NCI-H748 (cell line): ENCODE measurements at regions not wholly inside any gene's neighbourhood (a gene's known extent, or its start where the extent isn't known, plus 50 kb on each side); places are given as distances from the start of the nearest gene placed in this dataset.
"Not testable (repeated sequence)": the region's sequence is repeated elsewhere in the genome, so short reads cannot be mapped to it uniquely, and the experiment has no call there.

ENCODE experiments used
- DNase-seq: peaks from one replicate; lab custom pipeline; 2025; ENCODE audit not compliant: unreplicated experiment; lab: John Stamatoyannopoulos, UW

- DNase-seq: no peak
These were observed 131.1 kb downstream of the PXDC1 start for GRCh38 chr6:3620389-3620788.

- DNase-seq: no peak
These were observed 131.7 kb downstream of the PXDC1 start for GRCh38 chr6:3619800-3620199.

DNA sequence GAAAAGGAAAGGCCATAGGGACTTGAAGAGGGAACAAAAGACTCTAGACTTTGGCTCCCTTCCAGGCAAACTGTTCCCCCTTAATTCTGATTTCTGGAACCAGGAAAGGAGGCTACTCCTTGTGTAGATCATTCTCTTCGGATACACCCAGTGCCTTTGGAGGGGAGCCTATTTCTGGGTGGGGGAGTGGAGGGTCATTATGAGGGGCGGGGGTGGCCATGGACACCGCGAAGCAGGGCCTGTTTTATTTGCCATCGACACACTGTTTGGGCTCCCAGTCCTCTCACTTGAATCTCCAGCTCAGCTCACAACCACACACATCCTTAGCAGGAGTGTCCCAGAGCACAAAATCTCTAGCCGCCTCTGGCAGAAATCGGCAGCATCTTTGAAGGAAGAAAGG lies 132.3 kb downstream of the PXDC1 start:
- DNase-seq: no peak

DNA sequence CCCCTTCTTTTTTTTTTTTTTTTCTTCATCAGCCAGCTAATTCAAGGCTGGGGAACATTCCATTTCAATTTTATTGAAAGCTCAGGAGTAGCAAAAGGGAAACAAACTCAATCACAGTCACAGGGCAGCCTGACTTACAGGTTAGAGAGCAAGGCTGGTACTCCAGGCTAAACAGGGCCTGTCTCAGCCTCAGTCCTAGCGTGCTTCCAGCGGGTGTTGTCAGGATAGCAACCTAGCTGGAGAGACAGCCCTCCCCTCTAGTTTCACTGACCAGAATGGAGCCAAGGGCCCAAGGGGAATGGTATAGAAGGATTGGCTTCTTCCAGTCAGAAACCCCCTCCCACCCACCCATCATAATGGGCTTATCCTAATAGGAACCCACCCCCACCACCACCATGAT lies 132.9 kb downstream of the PXDC1 start:
- no peak for DNase-seq

DNA sequence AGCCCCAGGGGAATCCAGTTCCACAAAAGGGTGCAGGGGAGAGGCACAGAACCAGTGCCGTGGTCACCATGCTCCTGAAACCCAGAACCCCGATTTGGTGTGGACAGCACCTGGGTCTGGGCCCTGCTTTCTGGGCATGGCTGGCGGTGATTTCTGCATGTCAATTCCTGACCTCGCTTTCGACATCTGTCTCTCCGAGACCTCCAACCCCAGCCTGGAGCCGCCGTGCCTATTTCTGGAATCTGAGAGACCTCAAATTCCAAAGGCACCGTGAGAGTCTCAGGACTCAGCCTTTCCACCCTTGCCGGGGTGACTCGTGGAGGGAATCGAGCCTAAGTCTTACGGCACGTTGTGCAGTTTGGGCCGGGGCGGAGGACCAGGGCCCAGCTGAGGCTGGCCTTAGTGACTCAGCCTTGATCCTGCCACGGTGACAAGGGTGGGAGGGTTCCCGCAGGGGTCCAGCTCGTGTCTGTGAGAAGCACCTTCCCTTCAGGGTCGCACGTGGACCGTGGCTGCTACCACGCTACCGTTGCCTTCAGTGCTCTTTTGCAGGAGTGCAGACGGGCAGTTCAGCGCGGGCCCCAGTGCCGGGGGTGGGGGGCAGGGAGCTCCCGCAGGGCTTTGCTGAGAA lies 133.7 kb downstream of the PXDC1 start:
- no peak for DNase-seq

DNA sequence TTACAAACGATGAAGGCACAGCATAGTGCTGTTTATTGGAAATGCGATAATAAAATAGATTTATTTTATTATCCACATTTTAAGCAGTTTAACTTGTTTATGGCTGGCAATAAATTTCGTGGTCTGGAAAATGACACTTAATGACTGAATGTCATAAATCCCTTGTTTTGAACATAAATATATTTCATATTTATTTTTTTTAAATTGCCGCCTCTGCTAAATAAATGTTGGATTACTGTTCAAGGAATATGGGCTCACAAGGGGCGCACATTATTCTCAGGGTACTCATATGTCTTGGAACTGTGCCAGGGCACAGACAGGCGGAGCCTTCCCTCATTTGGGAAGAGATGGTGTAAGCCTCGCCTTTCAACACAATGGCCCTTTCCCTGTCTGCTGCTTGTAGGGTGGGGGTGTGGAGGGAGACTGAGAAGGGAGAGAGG lies 134.3 kb downstream of the PXDC1 start:
- peak; percentile 82 for DNase-seq

DNA sequence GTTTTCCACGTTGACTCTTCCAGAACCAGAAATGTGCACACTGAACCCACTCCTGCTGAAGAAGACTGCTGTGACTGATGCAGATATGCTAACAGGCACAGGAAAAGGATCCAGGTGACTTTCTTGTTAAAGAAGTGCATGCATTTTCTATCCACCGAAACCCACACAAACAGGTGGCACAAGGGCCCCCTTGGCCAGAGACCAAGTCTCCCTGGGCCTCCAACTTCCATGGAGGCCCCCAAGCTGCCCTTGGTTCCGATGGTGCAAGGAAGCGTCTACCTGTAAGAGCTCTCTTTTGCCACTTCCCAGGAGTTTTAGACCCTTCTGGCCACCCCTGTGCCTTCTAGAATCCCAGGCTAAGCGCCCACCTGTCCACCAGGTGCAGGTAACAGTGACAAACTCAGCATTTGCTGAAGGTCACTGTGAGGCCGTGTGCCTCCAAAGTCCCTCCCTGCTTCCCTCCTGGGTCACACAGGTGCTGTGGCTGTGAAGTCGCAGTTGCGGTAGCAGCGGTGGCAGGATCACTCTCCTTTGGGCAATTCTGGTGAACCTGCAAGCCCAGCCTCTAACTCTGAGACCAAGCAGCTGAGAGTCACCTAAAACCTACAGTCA lies 134.8 kb downstream of the PXDC1 start:
- peak; percentile 75 for DNase-seq

DNA sequence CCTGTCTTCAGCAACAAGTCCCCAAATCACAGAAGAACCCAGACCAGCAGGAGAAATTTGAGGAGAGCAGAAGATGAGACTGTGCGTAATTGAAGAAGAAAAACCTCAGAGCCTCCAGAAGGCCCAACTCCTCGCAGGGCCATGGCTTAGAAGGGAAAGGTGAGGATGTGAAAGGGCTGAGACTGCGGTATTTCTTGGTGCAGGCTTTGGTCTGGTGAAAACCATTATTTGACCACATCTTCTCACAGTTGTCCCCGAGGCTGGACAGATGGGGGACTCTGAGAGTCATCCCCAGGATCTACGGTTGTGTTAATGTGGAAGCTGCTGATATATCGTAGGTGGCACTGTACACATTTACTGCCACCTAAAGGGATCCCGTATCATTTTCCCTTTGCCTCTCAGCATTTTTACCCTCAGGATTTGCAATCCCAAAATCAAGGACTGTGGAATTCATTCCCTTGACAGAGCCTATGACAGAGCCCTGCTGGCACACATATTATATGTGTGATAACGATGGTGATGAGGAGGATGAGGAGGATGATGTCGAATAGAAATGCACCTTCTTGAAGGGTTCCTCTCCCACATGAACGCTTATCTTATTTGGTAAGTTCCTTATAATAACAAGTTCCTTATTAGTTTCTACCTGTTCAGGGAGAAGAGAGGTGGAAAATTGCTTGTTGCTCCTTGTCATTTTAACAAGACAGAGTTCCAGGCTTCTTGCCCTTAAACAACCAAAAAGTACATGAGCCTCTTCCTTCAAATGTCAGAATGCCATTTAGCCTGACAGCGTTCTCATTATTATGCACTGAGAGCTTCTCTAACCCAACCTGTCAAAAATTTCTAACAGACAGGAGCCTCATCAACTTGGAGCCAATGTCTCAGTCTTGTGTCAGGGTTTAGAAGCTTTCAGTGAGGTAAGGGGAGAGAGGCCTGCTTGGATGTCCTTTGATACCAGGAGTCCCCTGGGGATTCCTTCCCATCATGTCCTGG lies 135.8 kb downstream of the PXDC1 start:
- DNase-seq: no peak

DNA sequence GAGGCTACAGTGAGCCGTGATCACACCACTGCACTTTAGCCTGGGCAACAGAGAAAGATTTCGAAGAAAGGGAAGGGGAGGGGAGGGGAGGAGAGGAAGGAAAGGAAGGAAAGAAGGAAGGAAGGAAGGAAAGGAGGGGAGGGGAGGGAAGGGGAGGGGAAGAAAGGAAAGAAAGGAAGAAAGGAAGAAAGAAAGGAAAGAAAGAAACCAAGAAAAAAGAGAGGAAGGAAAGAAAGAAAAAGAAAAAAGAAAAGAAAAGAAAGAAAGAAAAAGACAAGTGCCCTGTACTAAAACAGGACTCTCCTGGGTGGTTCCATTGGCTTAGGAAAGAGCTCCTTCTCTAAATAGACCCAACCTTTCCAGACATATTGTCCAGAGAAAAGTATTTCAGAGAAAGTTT lies 136.6 kb downstream of the PXDC1 start:
- DNase-seq: no peak

- DNase-seq: not testable (repeated sequence)
These were observed 137.9 kb downstream of the PXDC1 start for GRCh38 chr6:3613565-3613964.

GRCh38 chr6:3612341-3613041 lies 139.0 kb downstream of the PXDC1 start:
- DNase-seq: peak; percentile 97

GRCh38 chr6:3610921-3611320 lies 140.6 kb downstream of the PXDC1 start:
- no peak for DNase-seq

DNA sequence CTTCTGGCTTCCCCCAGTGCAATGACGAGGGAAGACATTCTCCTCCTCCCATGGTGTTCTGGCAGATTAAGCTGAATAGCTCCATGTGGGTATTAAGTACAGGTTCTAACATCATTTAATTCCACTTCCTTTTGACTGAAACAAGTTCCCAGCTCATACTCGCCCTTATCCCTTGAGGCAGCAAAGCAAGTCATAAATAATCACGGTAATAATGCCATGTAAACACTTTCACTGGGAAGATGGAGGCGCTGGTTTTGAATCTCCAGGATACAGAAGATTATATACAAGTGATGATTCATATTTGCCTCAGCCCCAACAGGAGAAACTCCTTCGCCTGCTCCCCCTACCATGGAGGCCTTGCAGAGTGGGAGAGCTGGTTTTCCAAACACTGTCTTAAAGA lies 141.3 kb downstream of the PXDC1 start:
- peak; percentile 45 for DNase-seq

DNA sequence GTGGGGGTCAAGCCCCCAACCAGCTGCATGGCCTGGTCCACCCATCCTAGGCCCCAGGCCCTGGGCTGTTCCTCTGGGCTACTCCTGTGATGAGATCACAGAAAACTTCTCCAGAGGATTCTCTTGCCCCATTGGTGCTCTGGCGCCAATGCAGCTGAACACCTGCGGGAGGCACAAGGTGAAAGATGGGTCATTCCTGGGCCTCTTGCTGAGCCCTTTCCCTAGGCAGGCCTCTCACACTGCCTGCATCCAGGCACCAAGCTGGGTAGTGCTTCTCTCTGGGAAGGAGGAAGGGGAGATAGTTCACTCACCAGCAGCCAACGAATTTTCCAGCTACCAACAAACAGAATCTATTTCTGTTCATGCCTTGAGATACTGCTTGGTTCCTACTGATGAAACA lies 142.1 kb downstream of the PXDC1 start:
- DNase-seq: no peak

- DNase-seq: peak; percentile 88
These were observed 143.4 kb downstream of the PXDC1 start for GRCh38 chr6:3608159-3608558.

DNA sequence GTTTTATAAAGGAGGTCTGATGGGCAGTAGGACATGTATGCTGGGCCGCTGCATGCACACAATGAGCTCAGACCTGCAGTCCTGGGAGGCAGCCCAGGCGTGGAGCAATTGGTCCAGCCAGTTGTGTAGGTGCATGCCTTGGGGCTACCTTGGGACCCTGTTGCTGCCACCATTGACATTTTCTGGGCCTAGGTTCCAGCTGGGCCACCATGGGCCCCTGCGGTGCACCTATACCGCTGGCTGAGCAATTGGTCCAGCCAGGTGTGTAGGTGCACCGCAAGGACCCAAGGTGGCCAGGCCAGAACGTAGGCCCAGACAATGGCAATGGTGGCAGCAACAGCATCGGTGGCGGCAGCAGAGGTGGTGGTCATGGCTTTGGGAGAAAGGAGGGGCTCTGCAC lies 143.9 kb downstream of the PXDC1 start:
- no peak for DNase-seq

GRCh38 chr6:3607171-3607570 lies 144.3 kb downstream of the PXDC1 start:
- no peak for DNase-seq

DNA sequence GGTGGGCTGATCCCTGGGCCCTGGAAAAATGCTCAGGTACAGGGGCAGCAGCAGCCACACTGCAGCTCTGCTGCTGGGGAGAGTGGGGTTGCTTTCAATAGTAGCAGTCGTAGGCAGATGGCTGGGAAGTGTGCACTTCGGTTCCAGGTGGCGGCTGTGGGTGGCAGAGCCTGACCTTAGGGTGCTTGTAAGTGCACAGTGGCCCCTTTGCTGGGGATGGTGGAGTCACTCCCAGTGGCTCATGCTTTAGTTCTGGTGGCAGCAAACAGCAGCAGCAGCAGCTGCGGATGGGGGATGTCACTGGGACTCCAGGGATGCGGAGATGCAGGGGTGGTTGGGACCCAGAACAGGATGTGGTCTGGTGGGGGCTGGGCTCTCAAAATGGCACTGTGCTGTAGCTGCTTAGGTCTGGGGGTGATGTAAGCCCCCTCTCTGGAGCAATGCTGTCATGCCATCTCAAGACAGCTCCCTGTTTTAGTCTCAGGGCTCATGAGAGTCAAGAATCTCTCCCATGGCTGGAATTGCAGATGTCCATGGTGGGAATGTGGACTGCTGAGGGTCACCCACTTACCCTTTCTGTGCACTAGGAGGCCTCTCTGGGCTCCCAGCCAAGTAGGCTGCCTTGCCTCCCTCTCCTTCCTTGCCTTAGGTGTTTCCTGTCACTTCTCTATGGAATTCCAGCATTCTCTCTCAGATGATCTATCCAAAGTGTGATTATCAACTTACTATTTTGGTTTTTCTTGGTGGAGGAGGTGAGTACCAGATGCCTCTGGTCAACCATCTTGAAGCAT lies 146.7 kb upstream of the SLC22A23 start:
- no peak for DNase-seq

GRCh38 chr6:3601570-3601969 lies 144.7 kb upstream of the SLC22A23 start:
- no peak for DNase-seq

GRCh38 chr6:3597500-3598064 lies 140.7 kb upstream of the SLC22A23 start:
- DNase-seq: no peak
